H1 (cell line): ENCODE measurements at regions not wholly inside any gene's neighbourhood (a gene's known extent, or its start where the extent isn't known, plus 50 kb on each side); places are given as distances from the start of the nearest gene placed in this dataset.
A peak's percentile ranks its signal among the peaks of the same experiment; 100 is the strongest.

ENCODE experiments used
- CTCF ChIA-PET: fragments of 300-600 bp; sonication (Branson Sonifier 250); formaldehyde crosslinking; loops from one replicate; lab custom pipeline; 2021; ENCODE audit not compliant: partially characterized antibody; lab: Charles Lee
- POLR2A ChIA-PET: fragments of 300-600 bp; sonication (Branson Sonifier 250); formaldehyde crosslinking; loops from one replicate; lab custom pipeline; 2021; ENCODE audit warnings: inconsistent platforms; ENCODE audit not compliant: partially characterized antibody; lab: Charles Lee
- DNase-seq, 2 experiments: peaks; one replicate each; pipeline versions ENCODE4 v3.0.0 to v3.0.0-alpha.2; 2010 to 2022; ENCODE audit warnings: low spot score in 2 of 2, low read depth in 1 of 2, mixed read lengths in 1 of 2
- FAIRE-seq: peaks from 2 replicates; lab custom pipeline; 2011; peaks lifted over from hg19 to GRCh38; lab: Jason Lieb, UNC
- H2AFZ ChIP-seq: 2 replicates; pipeline ENCODE4 v1.8.1; 2012; ENCODE audit warnings: low read length, inconsistent platforms
- H2AK5ac ChIP-seq: 2 replicates; pipeline ENCODE4 v1.6.1; 2013; ENCODE audit warnings: low read depth, low read length
- H2BK120ac ChIP-seq: replicated peaks from 2 replicates; pipeline ENCODE3; 2013; ENCODE audit warnings: low read depth, low read length, inconsistent platforms
- H2BK12ac ChIP-seq: 2 replicates; pipeline ENCODE4 v1.6.1; 2013; ENCODE audit warnings: low read depth, low read length
- H2BK15ac ChIP-seq: 2 replicates; pipeline ENCODE4 v1.6.1; 2013; ENCODE audit warnings: low read length
- H2BK20ac ChIP-seq: 2 replicates; pipeline ENCODE4 v1.6.1; 2013; ENCODE audit warnings: low read length
- H2BK5ac ChIP-seq: 2 replicates; pipeline ENCODE4 v1.6.1; 2013; ENCODE audit warnings: low read depth, low read length
- H3K14ac ChIP-seq: 2 replicates; pipeline ENCODE4 v1.6.1; 2013; ENCODE audit warnings: inconsistent platforms; ENCODE audit not compliant: insufficient read length
- H3K18ac ChIP-seq: 2 replicates; pipeline ENCODE4 v1.6.1; 2013; ENCODE audit warnings: low read length; ENCODE audit errors: extremely low read depth
- H3K23ac ChIP-seq: 2 replicates; pipeline ENCODE4 v1.6.1; 2013; ENCODE audit warnings: inconsistent platforms; ENCODE audit not compliant: insufficient read length
- H3K23me2 ChIP-seq: 2 replicates; pipeline ENCODE4 v1.6.1; 2013; ENCODE audit warnings: low read depth, low read length
- H3K27ac ChIP-seq: 2 replicates; pipeline ENCODE4 v1.6.1; 2011; ENCODE audit warnings: low read depth, low read length, inconsistent platforms
- H3K27me3 ChIP-seq, 4 experiments: replicated peaks in 1 of 4; 1 replicate in 1 of 4; 2 replicates in 3 of 4; pipeline versions ENCODE4 v1.6.1 to v1.8.1; 2011 to 2013; ENCODE audit warnings: low read length in 3 of 4, mild to moderate bottlenecking in 3 of 4, inconsistent platforms in 2 of 4, mixed read lengths in 2 of 4, moderate library complexity in 1 of 4; ENCODE audit not compliant: control insufficient read depth in 3 of 4, insufficient read depth in 3 of 4; ENCODE audit errors: extremely low read depth in 1 of 4
- H3K36me3 ChIP-seq, 4 experiments: 2 replicates each; pipeline versions ENCODE4 v1.6.1 to v1.8.1; 2011 to 2013; ENCODE audit warnings: mild to moderate bottlenecking in 4 of 4, low read length in 3 of 4, moderate library complexity in 2 of 4, control low read depth in 1 of 4, inconsistent platforms in 1 of 4; ENCODE audit not compliant: insufficient read depth in 4 of 4, control insufficient read depth in 2 of 4
- H3K4ac ChIP-seq: replicated peaks from 2 replicates; pipeline ENCODE3; 2013; ENCODE audit warnings: low read length, low read depth, mixed read lengths, inconsistent platforms; ENCODE audit not compliant: insufficient read length
- H3K4me1 ChIP-seq, 4 experiments: replicated peaks in 1 of 4; 1 replicate in 1 of 4; 2 replicates in 3 of 4; pipeline versions ENCODE4 v1.6.1 to v1.8.1; 2011 to 2013; ENCODE audit warnings: low read length in 3 of 4, inconsistent platforms in 2 of 4, mixed read lengths in 1 of 4; ENCODE audit not compliant: insufficient read depth in 4 of 4, control insufficient read depth in 3 of 4
- H3K4me2 ChIP-seq, 2 experiments: 2 replicates each; pipeline versions ENCODE4 v1.6.1 to v1.8.1; 2011 to 2013; ENCODE audit warnings: low read depth in 2 of 2, low read length in 2 of 2, control low read depth in 1 of 2, inconsistent platforms in 1 of 2, mild to moderate bottlenecking in 1 of 2; ENCODE audit not compliant: insufficient read depth in 1 of 2
- H3K4me3 ChIP-seq, 4 experiments: fragments of 200-600, 300-600 bp in 1 of 4; sonication (generic), shearing (Covaris generic), sonication (Bioruptor Twin) in 1 of 4; 2 replicates each; pipeline versions ENCODE4 v1.5.1 to v1.8.1; 2011 to 2016; ENCODE audit warnings: low read length in 4 of 4, low read depth in 3 of 4, control low read depth in 2 of 4, inconsistent platforms in 2 of 4, mild to moderate bottlenecking in 2 of 4, mixed read lengths in 1 of 4, moderate library complexity in 1 of 4; ENCODE audit not compliant: insufficient read depth in 2 of 4; ENCODE audit errors: extremely low read depth in 1 of 4
- H3K56ac ChIP-seq: replicated peaks from 2 replicates; pipeline ENCODE3; 2013; ENCODE audit warnings: low read depth, mild to moderate bottlenecking, mixed read lengths, low read length, inconsistent platforms; ENCODE audit not compliant: insufficient read length
- H3K79me1 ChIP-seq: 2 replicates; pipeline ENCODE4 v1.6.1; 2013; ENCODE audit warnings: low read depth, low read length, control low read depth
- H3K79me2 ChIP-seq, 2 experiments: 2 replicates each; pipeline versions ENCODE4 v1.6.1 to v1.8.1; 2012 to 2013; ENCODE audit warnings: low read length in 2 of 2, mild to moderate bottlenecking in 2 of 2, inconsistent platforms in 1 of 2; ENCODE audit not compliant: insufficient read depth in 2 of 2, control insufficient read depth in 1 of 2
- H3K9ac ChIP-seq, 4 experiments: replicated peaks in 1 of 4; 1 replicate in 1 of 4; 2 replicates in 3 of 4; pipeline versions ENCODE4 v1.6.1 to v1.8.1; 2011 to 2013; ENCODE audit warnings: low read depth in 3 of 4, low read length in 3 of 4, control low read depth in 2 of 4, mild to moderate bottlenecking in 2 of 4, moderate library complexity in 2 of 4, inconsistent platforms in 1 of 4; ENCODE audit errors: extremely low read depth in 1 of 4
- H3K9me3 ChIP-seq, 2 experiments: 2 replicates each; pipeline versions ENCODE4 v1.6.1 to v1.8.1; 2012 to 2013; ENCODE audit warnings: mild to moderate bottlenecking in 2 of 2, moderate library complexity in 2 of 2, control low read depth in 1 of 2, inconsistent platforms in 1 of 2, low read depth in 1 of 2, low read length in 1 of 2, mixed read lengths in 1 of 2; ENCODE audit not compliant: insufficient read depth in 2 of 2
- H4K20me1 ChIP-seq, 2 experiments: replicated peaks in 1 of 2; 2 replicates each; pipeline versions ENCODE3 to v1.8.1; 2011 to 2013; ENCODE audit warnings: inconsistent platforms in 2 of 2, low read length in 2 of 2, mild to moderate bottlenecking in 1 of 2; ENCODE audit not compliant: insufficient read depth in 2 of 2, control insufficient read depth in 1 of 2
- H4K5ac ChIP-seq: 2 replicates; pipeline ENCODE4 v1.6.1; 2013; ENCODE audit warnings: low read length, low read depth, mixed read lengths, inconsistent platforms; ENCODE audit not compliant: insufficient read length
- H4K8ac ChIP-seq: 2 replicates; pipeline ENCODE4 v1.8.0; 2013; ENCODE audit warnings: mild to moderate bottlenecking, moderate library complexity, low read length, inconsistent platforms; ENCODE audit not compliant: insufficient read depth; ENCODE audit errors: extremely low read depth
- H4K91ac ChIP-seq: replicated peaks from 2 replicates; pipeline ENCODE3; 2013; ENCODE audit warnings: low read length, mixed read lengths, inconsistent platforms; ENCODE audit not compliant: insufficient read length
- GTF2F1 ChIP-seq: IDR thresholded peaks from 2 replicates; pipeline ENCODE4 v1.6.1; 2012; ENCODE audit warnings: low read depth, low read length, improper control_type of control experiment, borderline replicate concordance
- NRF1 ChIP-seq: IDR thresholded peaks from 2 replicates; pipeline ENCODE4 v1.6.1; 2011; ENCODE audit warnings: mild to moderate bottlenecking, low read depth, low read length, improper control_type of control experiment
- POLR2A ChIP-seq, 2 experiments: IDR thresholded peaks; 1 replicate in 1 of 2; 2 replicates in 1 of 2; pipeline ENCODE4 v1.6.1; 2011; ENCODE audit warnings: low read depth in 2 of 2, low read length in 2 of 2, mild to moderate bottlenecking in 2 of 2; ENCODE audit errors: control extremely low read depth in 1 of 2
- WGBS, 2 experiments: shearing (Covaris generic) in 1 of 2; methylation state at CpG; one replicate each; pipeline versions ENCODE4 v1.1.6 to v1.1.7; 2013 to 2015; ENCODE audit warnings: low lambda C conversion rate in 2 of 2, mixed read lengths in 2 of 2, inconsistent platforms in 1 of 2, low coverage in 1 of 2, missing lambda C conversion rate in 1 of 2; ENCODE audit not compliant: insufficient replicate concordance in 2 of 2, insufficient coverage in 1 of 2, insufficient read length in 1 of 2; ENCODE audit errors: extremely low coverage in 1 of 2, missing lambda C conversion rate in 1 of 2; 5-methylcytosine and 5-hydroxymethylcytosine counted together

- no peak overlapping the region for H2BK20ac ChIP-seq
- H3K4ac ChIP-seq: no peak overlapping the region
- no peak overlapping the region for H3K14ac ChIP-seq
- no peak overlapping the region for H3K18ac ChIP-seq
- no peak overlapping the region for H3K9ac ChIP-seq
- H2AK5ac ChIP-seq: no peak overlapping the region
- H3K79me1 ChIP-seq: no peaks in the 10 kb centered on the region
- TF ChIP-seq NRF1: no peak
- no peak for TF ChIP-seq GTF2F1
- no peak for TF ChIP-seq POLR2A (IDR thresholded peaks at IDR 0.05; ENCODE audit: control extremely low read depth in 1 of 2, low read depth in 2 of 2, low read length in 2 of 2)
- H3K27ac ChIP-seq: no peak overlapping the region
- no peak overlapping the region for H4K8ac ChIP-seq
- H3K4me1 ChIP-seq: no peaks in the 10 kb centered on the region
- no peak overlapping the region for H4K5ac ChIP-seq
- no peak for FAIRE-seq
- H3K4me3 ChIP-seq: no peak overlapping the region
- H3K9me3 ChIP-seq: no peaks in the 10 kb centered on the region
- H2BK12ac ChIP-seq: no peak overlapping the region
- CTCF ChIA-PET: no interaction called here
- WGBS, 2 experiments: 81% methylated on average over 3 of the region's 3 CpGs; no CpG with 5 or more reads in 1 of the 2 experiments
- H3K36me3 ChIP-seq: no peaks in the 10 kb centered on the region
- H2AFZ ChIP-seq: 0 out of 2 replicates have a peak overlapping the region, but pooled peaks have one; percentile 38
- no peak overlapping the region for H2BK15ac ChIP-seq
- no peak for DNase-seq
- H2BK120ac ChIP-seq: no peak overlapping the region
- no peak overlapping the region for H4K91ac ChIP-seq
- POLR2A ChIA-PET: no interaction called here
- H3K4me2 ChIP-seq: no peak overlapping the region
- H3K23ac ChIP-seq: no peak overlapping the region
- no peak overlapping the region for H2BK5ac ChIP-seq
- no peaks in the 10 kb centered on the region for H4K20me1 ChIP-seq
- no peaks in the 10 kb centered on the region for H3K27me3 ChIP-seq
- H3K56ac ChIP-seq: no peak overlapping the region
- H3K79me2 ChIP-seq: no peaks in the 10 kb centered on the region
- no peaks in the 10 kb centered on the region for H3K23me2 ChIP-seq
These were observed 946.4 kb downstream of the PDHA2 start for GRCh38 chr4:96786306-96786705.
